Osteocyte (in vitro differentiated cells): ENCODE measurements at regions not wholly inside any gene's neighbourhood (a gene's known extent, or its start where the extent isn't known, plus 50 kb on each side); places are given as distances from the start of the nearest gene placed in this dataset.
"Not testable (repeated sequence)": the region's sequence is repeated elsewhere in the genome, so short reads cannot be mapped to it uniquely, and the experiment has no call there.

Experiments used
- DNase-seq: peaks from one replicate; pipeline ENCODE4 v3.0.0; 2021; ENCODE audit warnings: mixed read lengths; ENCODE audit not compliant: unreplicated experiment; ENCODE audit errors: extremely low spot score
- H3K27ac Mint-ChIP-seq: one replicate; pipeline ENCODE4 v1.8.0; 2021; ENCODE audit warnings: mild to moderate bottlenecking, mixed read lengths; ENCODE audit not compliant: unreplicated experiment
- H3K27me3 Mint-ChIP-seq: one replicate; pipeline ENCODE4 v1.8.0; 2021; ENCODE audit warnings: mixed read lengths; ENCODE audit not compliant: unreplicated experiment
- H3K36me3 Mint-ChIP-seq: one replicate; pipeline ENCODE4 v1.8.0; 2021; ENCODE audit warnings: mixed read lengths; ENCODE audit not compliant: unreplicated experiment
- H3K4me1 Mint-ChIP-seq: one replicate; pipeline ENCODE4 v1.8.0; 2021; ENCODE audit warnings: mixed read lengths; ENCODE audit not compliant: unreplicated experiment
- H3K4me3 Mint-ChIP-seq: one replicate; pipeline ENCODE4 v1.8.0; 2021; ENCODE audit warnings: mild to moderate bottlenecking, moderate library complexity, mixed read lengths; ENCODE audit not compliant: unreplicated experiment
- H3K9me3 Mint-ChIP-seq: one replicate; pipeline ENCODE4 v1.8.0; 2021; ENCODE audit warnings: mixed read lengths; ENCODE audit not compliant: unreplicated experiment
- CTCF ChIP-seq: fragments of 200-600 bp; sonication (generic); IDR thresholded peaks from 2 replicates; pipeline ENCODE4 v1.5.0; 2021; ENCODE audit warnings: antibody characterized with exemption, mild to moderate bottlenecking, moderate library complexity

GRCh38 chr4:79163981-79164490 is 161.8 kb downstream of the NAA11 start:
- TF ChIP-seq CTCF: no peak
- Mint-ChIP-seq H3K4me3 (no peak overlapping the region), H3K36me3 (no peaks in the 10 kb centered on the region), H3K9me3 (peaks cover 17% of the 10 kb centered on the region), H3K4me1 (no peaks in the 10 kb centered on the region), H3K27ac (no peak overlapping the region), H3K27me3 (no peaks in the 10 kb centered on the region)
- no peak for DNase-seq

- no peak for DNase-seq
- Mint-ChIP-seq H3K27ac (no peak overlapping the region), H3K9me3 (peaks cover 5% of the 10 kb centered on the region), H3K27me3 (no peaks in the 10 kb centered on the region), H3K4me1 (no peaks in the 10 kb centered on the region), H3K36me3 (no peaks in the 10 kb centered on the region), H3K4me3 (no peak overlapping the region)
- TF ChIP-seq CTCF: no peak
Measured at GRCh38 chr4:79160962-79161361, 164.9 kb downstream of the NAA11 start.

DNA sequence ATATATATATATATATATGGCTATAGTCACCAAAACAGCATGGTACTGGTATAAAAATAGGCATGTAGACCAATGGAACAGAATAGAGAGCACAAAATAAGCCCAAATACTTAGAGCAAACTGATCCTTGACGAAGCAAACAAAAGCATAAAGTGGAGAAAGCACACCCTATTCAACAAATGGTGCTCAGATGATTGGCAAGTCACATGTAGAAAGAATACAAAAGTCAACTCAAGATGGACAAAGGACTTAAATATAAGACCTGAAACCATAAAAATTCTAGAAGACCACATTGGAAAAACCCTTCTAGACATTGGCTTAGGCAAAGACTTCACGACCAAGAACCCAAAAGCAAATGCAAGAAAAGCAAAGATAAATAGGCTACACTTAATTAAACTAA is 167.2 kb downstream of the NAA11 start:
- not testable (repeated sequence) for H3K27ac Mint-ChIP-seq, H3K27me3 Mint-ChIP-seq, H3K4me3 Mint-ChIP-seq, H3K4me1 Mint-ChIP-seq, DNase-seq, H3K9me3 Mint-ChIP-seq, H3K36me3 Mint-ChIP-seq

- TF ChIP-seq CTCF: no peak
- H3K9me3 Mint-ChIP-seq: no peaks in the 10 kb centered on the region
- no peaks in the 10 kb centered on the region for H3K4me1 Mint-ChIP-seq
- no peak for DNase-seq
- H3K27me3 Mint-ChIP-seq: no peaks in the 10 kb centered on the region
- no peak overlapping the region for H3K4me3 Mint-ChIP-seq
- no peaks in the 10 kb centered on the region for H3K36me3 Mint-ChIP-seq
- no peak overlapping the region for H3K27ac Mint-ChIP-seq
Measured at GRCh38 chr4:79155336-79155735, 170.5 kb downstream of the NAA11 start.

- Mint-ChIP-seq H3K27me3 (no peaks in the 10 kb centered on the region), H3K9me3 (no peaks in the 10 kb centered on the region), H3K27ac (no peak overlapping the region)
Measured at GRCh38 chr4:79150820-79151416, 174.9 kb downstream of the NAA11 start.

More at GRCh38 chr4:79150820-79151416, 174.9 kb downstream of the NAA11 start:
- no peaks in the 10 kb centered on the region for H3K36me3 Mint-ChIP-seq
- DNase-seq: no peak
- H3K4me1 Mint-ChIP-seq: no peaks in the 10 kb centered on the region
- no peak for TF ChIP-seq CTCF
- no peak overlapping the region for H3K4me3 Mint-ChIP-seq
